Hematopoietic multipotent progenitor cell treated with erythropoietin and hydrocortisone succinate and interleukin-3 and kit ligand, for 15 days (in vitro differentiated cells): ENCODE measurements at regions not wholly inside any gene's neighbourhood (a gene's known extent, or its start where the extent isn't known, plus 50 kb on each side); places are given as distances from the start of the nearest gene placed in this dataset.

Experiments used
- DNase-seq: peaks from one replicate; pipeline ENCODE4 v3.0.0-alpha.2; 2015; ENCODE audit warnings: low spot score

DNA sequence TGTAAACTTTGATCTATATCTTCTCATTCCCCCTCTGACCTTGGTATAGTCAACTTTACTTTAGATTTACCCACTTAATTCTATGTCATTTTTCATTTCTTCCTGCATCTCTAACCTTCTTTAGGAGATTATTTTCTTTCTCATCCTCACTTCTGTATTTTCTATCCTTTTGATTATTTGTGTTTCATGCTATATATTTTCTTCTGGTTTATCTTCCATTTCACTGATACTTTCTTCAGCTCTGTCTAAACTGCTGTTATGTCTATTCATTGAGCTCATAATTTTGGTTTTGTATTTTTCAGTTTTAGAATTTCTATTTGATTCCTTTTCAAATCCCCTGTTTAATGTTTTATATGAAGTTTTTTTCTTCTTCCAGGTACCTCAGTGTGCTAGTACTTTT, 171.1 kb upstream of the LYZL1 start:
- no peak for DNase-seq

DNA sequence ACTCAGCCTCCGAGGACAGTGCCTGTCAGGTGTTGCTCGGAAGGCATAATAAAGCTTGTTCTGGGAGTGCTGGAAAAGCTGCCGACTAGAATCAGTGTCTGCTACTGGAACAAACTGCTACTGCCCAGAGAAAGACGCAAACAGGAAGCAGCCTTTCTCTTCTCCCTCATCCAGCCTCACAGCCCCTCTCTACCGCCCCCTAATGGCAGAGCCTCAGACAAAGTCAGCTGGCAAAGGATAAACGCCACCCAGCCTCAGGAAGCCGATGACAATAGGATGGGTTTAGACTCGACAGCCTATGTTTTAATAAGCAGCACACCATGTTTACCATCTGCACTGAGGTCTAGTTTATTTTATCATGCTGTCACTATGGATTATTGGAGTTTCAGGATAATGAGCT, 169.5 kb upstream of the LYZL1 start:
- DNase-seq, result peak; percentile 22

DNA sequence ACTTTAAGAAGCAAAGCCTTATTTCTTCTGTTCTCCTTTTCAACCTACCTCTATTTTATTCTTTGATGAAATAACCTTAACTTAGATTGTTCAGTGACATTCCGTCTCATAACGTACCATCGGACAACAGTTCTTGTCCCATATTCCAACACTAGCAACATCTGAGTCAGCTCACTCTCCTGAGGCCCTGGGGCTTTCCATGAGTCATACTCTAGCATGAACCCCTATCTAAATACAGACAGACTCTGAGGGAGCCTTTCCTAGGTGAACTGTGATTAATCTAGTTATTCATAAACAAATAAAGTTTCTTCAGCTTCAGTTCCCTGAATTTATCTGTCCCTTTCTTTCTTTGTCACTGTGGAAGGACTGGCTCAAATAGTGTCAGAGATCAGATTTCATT, 168.7 kb upstream of the LYZL1 start:
- no peak for DNase-seq

DNA sequence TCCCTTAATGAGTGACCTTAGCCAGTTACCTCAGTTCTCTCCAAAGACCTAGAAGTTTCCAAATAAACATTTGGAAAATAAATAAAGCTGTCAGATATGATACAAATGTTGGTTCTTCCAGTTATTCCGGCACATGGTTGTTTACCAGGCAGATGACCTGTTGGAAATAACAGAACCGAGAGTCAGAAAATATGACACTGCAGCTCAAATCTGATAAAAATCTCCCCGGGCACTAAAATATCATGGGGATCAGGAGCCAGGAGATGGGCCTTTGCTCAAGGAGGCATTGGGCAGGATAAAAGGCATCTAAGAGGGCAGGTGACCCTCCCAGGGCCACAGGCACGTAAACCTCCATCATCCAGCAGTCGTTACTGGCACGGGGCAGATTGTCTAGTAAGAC, 164.0 kb upstream of the LYZL1 start:
- DNase-seq, result no peak

DNA sequence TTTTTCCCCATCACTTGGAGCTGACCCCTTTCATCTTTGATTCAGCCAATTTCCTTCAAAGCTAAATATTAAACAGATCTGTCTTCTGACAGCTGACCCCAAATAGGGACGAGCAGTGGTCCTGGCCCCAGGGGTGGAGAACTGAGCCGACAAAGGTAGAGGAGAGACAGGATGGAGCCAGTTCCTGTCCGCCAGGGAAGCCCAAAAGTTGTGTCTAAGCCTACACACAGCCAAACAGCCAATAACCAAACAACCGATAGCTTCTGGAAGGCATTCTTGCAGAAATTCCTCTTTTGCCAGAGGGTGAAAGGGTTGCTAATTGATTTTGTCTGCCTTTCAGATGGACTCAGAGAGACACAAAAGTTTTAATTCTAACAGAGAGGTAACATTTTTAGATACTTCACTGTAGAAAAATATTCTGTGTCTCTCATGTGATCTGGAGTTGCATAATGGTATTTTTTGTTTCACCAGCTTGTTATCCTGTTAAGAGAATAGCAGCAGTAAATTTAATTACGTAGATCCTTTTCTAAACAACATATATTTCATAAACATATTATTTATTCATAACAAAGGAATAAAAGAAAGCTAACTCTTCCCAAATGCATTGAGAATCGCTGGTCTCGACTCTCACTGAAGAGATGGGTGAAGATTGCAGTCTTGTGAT, 161.7 kb upstream of the LYZL1 start:
- no peak for DNase-seq

DNA sequence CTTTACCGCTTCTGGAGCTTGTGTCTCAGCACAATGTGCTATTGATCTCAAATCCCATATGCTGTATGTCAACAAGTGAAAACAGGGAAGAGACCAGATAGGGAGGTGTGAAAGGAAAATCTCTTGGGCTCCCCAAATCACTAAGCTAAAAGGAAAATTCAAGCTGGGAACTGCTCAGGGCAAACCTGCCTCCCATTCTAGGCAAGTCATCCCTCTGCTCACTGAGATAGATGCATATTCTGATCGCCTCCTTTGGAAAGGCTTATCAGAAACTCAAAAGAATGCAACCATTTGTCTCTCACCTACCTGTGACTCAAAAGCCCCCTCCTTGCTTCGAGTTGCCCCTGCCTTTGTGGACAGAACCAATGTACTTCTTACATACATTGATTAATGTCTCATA, 161.1 kb upstream of the LYZL1 start:
- DNase-seq, result no peak

DNA sequence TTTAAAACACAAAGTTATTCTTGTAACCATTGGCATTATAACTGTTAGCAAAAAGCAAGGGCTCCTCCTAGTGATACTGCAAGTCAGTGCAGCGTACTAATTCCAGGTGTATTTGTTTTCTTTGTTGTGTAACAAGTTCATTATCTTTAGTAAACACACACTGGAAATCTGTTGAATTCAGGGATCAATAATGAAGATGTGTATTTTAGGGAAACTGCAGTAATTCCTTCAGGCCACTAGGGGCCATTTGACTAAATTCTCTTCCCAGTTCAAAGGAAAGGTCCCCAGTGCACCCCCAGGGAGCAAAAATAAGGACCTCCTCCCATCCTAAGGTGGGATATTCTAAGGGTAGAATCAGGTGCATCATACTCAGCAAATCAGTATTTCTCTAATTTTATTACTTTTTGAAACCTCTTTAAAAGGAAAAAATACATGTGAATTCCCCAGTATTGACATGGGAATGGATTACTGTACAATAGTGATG, 158.6 kb upstream of the LYZL1 start:
- peak; percentile 16 for DNase-seq

DNA sequence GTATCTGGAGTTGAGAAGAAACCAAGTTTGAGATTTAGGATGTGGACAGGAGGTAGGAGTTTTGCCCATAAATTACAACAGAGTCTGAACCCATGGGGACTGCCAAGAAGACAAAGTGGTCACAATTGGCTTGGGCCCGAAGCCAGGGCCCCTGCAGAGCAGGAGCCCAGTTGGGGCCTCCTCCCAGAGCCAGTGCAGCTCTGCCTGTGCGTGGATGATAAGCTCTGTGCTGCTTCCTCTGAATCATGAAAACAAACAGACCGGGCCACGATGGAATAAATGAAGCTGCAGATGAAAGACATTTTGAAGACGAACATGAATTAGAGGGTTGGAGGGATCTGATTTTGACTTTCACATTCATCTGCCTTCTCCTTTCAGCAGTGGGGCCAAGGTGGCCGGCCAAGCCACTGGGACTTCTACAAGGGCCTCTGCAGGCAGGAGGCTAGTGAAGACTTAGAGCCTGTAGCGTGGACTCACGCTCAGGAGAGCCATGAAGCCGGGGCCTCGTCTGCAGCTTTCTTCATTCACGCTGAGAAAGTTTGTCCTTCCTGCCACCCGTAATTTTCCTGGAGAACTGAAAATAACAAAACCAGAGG, 156.8 kb upstream of the LYZL1 start:
- DNase-seq, result peak; percentile 67

DNA sequence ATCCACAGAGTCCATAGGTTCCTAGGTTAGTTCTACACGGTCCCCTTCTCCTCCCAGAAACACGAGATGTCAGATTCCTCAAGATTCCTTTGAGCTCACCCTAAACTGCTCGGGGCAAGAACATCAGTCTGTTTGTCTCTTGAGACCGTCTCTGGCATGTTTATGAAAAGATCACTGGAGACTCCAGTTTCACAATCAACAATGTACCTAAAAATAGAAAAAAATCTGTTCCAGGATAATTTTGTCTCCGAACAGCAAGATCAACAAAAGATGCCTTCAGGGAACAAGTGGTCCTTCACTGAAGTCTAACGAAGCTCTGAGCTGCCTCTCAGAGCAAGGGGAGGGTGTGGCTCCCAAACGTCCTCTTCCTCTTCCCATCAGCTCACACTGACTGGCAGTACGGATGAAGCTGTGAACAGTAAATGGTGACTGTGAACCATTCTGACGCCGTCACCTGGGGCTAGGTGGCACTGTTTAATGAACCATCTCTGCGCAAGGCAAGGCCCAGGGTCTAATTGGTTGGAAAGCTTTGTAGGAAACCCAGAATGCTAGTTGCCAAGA, 156.2 kb upstream of the LYZL1 start:
- DNase-seq, result peak; percentile 11

DNA sequence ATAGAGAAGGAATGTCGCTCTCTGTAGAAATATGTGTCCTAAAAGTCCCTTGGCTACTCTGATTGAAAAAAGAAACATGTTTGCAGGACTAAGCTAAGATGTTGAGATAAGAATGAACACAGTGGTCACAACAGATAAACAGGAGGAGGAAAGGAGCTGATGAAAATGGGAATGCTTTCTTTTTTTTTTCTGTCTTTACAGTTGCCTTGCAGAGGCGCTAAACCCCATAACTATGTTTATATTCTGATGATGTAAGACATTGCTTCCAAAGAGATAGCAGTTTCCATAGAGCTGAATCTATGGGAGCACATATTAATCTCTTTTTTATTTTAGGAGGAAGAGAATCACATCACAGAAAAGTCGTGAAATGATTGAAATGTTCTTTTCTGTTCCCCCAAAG, 153.5 kb upstream of the LYZL1 start:
- DNase-seq, result no peak

DNA sequence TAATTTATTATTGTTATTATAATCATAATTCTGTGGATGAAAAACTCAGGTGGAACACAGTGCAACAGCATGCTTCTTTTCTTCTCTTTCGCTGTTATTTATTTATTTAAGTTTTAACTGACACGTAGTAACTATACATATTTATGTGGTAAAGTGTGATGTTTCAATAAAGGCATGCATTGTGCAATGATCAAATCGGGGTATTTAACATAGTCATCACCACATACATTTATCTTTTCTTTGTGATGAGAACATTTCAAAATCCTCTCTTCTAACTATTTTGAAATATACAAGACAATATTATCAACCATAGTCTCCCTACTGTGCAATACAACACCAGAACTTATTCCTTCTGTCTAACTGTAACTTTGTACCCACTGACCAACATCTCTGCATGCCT, 152.5 kb upstream of the LYZL1 start:
- DNase-seq, result no peak

DNA sequence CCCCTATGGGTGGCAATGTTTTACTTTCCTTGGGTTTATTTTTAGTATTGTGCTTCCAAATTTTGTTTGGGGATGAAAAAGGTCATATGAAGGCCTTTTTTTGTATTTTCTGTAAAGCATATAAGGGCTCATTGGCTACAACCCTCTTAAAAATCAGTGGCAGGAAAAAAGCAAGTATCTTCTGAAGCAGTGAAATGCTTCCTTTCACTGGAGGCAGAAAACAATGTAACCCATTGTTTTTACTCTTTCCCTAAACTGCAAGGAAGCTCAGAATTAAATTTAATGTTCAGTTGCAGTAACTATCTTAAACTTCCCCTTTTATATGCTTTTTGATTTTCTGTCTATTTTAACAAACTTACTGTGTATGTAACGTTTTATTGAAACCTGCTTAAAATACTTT, 148.7 kb upstream of the LYZL1 start:
- no peak for DNase-seq

DNA sequence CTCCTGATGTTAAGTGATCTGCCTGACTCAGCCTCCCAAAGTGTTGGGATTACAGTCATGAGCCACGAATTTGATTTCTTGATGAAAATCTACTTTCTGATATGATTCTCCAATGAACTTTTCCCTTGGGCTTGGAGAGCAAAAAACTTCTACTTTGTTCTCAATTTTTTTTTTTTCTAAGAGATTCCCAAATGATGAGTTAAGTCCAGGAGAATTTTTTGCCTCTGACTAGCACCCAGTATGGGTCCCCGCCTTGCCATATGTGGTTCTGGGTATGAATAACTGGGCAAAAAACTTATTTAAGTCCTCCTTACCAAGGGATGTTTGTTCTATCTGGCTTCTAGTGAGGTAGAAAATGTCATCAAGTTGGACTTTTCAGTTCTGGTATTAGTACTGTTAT, 147.9 kb upstream of the LYZL1 start:
- DNase-seq, result no peak

DNA sequence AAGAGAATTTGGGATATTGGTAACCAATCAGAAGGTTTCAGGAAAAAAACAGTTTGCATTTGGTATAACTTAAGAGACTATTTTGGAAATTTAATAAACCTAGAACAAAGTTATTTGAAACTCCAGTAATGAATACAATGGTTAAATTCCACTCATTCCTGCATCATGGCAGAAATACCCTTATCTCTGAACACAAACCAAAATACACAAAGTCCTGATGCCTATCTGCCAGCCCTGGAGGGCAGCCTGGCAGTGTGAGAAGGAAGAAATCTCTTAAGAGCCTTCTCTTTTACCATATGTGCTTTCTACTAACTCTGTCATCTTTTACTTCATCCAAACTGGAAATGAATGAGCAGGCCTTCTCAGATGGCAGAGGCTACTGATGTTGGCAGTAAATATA, 147.1 kb upstream of the LYZL1 start:
- DNase-seq, result no peak

DNA sequence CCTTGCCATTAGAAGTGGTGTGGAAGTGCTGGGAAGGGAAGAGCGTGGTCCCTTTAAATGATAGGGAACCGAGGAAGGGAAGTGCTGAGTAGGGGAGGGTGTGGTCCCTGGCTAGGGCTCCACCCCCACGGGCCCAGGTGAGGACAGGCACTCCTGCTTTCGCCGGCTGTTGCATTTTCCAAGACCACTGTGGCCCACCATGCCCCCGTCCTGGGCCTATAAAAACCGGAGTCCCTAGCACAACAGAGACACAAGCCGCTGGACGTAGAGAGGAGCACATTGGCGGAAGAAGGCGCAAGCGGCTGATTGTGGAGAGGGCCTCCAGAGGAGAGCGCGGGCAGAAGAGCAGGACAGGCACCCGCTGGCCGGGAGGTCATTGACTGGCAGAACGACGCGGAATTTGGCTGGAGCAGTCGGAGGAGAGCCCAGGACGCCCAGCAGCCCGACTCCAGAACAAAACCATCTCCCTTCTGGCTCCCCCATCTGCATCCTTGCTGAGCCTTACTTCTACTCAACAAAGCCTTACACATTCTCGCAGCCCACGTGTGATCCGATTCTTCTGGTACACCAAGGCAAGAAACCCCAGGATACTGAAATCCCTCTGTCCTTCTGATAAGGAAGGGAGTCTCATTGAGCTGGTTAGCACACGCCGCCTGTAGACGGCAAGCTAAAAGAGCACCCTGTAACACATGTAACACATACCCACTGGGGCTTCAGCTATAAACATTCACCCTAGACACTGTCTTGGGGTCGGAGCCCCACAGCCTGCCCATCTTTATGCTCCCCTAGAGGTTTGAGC, 146.2 kb upstream of the LYZL1 start:
- peak; percentile 5 for DNase-seq

DNA sequence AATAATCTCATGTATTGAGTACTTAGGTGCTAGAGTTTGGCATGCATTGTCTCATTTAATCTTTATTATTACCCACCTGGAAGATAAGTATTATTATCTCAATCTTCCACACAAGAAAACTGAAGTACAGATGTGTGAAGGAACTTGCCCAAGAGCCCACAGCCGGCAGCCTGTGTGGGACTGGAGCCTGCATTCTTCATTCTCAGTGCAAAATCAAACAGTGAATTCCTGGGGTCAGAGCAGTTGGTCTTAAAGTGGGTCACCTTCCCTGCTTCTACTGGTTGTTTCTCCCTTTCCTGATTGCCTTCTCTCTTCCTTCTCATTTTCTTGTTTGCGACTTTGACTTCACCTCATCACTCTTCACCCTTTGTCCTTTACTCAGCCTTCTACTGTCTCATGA, 144.7 kb upstream of the LYZL1 start:
- DNase-seq, result no peak

DNA sequence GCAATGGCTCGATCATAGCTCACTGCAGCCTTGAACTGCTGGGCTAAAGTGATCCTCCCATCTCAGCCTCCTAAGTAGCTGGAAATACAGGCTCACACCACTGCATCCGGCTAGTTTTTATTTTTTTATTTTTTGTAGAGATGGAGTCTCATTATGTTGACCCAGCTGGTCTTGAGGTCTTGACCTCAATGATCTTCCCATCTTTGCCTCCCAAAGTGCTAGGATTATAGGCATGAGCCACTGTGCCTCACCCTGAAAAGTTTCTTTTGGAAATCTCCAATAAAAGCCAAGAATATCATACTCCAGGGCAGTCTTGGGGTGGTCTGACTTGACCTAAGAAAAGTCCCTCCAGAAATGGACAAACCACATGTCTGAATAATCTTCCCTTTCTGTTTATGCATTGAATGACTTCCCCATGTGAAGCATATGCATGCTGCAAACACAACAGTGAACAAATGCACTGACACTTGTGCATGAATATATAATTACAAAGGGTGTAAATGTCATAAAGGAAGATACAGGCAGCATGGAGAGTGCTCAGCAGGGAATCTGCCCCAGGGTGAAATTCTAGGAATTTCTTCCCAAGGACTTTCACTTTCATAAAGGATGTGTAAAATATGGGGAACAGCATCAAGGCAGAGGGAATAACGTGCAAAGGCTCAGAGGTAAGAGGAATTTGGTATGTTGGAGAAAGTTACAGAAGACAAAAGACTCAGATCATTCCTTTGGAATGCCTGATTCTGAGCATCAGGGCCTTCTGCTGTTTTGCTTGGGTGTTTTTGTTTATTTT, 142.4 kb upstream of the LYZL1 start:
- no peak for DNase-seq

DNA sequence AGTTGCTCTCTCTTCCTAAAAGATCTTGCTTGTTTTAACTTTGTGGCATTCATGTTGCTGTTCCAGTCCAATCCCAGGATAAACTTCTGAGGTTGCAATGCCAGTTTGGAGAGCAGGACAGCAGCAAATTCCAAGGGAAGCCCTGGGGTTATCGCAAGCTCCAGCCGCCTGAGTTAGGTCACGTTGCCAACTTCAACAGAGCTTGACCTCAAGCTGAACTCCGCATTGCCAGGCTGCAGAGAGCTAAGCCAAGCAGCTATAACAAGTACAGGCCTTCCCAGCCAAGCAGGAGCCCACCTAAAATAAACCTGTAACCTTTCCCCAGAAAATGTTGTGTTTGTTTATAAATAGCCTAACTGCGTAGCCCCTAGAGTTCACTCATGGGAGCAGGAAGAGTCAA, 138.9 kb upstream of the LYZL1 start:
- DNase-seq, result no peak

DNA sequence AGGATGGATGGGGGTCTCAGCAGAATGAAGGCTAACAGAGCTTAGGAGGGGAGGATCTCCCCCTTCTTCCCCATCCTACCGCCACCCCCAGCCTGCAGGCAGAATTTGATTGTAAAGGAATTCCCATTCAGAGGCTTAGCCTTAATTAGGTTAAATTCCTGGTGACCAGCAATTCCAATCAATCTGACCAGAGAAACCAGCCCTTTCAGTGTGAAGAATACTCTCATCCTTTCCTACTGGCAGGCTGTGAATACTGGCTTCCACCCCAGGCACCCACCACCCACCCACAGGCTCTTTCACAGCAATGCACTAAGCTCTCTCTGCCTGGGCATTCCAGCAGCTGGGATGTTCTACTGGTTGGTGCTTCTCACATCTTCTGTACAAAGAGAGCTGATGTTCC, 137.9 kb upstream of the LYZL1 start:
- no peak for DNase-seq

DNA sequence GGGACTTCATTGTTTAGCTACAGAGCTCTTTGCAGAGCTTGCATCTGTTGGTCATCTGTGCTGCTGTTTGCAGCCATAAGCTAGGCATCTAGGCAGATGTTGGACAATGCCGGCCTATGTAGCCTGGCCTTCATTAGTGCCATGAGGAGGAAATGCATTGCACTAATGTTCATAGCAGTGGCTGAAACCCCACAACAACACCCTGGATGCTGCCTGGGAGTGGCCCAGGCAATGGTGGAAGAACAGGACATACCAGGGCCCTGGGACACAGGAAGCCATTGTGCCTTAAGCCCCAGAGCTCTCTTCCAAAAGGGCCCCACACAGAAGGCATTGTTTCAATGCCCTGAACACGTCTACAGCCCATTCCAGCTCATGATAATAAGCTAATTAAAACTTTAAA, 131.5 kb upstream of the LYZL1 start:
- DNase-seq, result no peak

DNA sequence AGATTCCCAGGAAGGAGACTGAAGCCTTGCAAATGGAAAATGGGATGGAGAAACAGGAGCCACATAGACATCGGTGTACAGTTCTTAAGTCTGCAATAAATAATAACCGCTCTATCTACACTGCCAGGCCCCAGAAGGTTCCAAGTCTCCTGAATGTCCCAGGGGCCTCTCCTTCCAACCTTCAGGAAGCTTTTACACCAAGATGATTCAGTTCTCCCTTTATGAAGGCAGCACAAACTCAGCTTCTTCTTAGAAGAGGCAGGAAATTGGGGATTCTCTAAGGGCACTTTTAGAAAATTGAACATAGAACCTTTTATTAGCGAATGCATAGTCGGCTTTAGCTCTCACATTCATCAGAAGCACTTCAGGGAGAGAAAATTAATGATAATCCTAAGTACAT, 130.8 kb upstream of the LYZL1 start:
- DNase-seq, result no peak

DNA sequence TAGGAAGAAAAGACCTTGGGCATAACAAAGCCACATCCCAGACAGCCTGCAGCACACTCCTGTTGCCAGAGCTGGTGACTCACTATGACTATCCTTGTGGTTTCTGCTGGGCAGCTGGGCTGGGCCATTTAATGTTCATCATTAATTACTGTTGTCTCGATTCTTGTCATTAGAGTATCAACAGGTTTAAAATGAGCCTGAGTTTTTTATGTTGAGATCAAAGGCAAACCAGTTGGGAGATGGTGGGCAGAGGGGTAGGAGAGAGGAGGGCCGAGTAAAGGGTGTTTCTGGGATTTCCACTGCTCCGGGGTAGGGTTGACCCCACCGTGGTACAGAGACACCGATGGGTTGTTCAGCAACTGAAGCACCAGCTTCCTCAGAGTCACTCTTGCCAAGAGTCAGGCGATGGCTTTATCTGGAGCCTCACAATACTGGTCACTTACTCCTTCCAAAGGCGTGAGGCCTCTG, 128.7 kb upstream of the LYZL1 start:
- DNase-seq, result no peak
